ENCODE measurements at regions not wholly inside any gene's neighbourhood (a gene's known extent, or its start where the extent isn't known, plus 50 kb on each side); places are given as distances from the start of the nearest gene placed in this dataset.

GRCh38 chr11:119876841-119877240 lies 147.8 kb upstream of the NECTIN1 start:
- no peak for TF ChIP-seq CTCF (IDR thresholded peaks at IDR 0.05; ENCODE audit: insufficient read depth, low read depth, low read length)
- no peak for TF ChIP-seq EZH2 (IDR thresholded peaks at IDR 0.05; ENCODE audit: insufficient read depth, low read length)
- Mint-ChIP-seq H3K36me3 (ENCODE audit: low read depth, unreplicated experiment) (no peaks in the 10 kb centered on the region), H3K27me3 (ENCODE audit: low read depth, unreplicated experiment) (peaks cover 40% of the 10 kb centered on the region), H3K4me1 (ENCODE audit: low read depth, unreplicated experiment) (no peaks in the 10 kb centered on the region), H3K9me3 (ENCODE audit: unreplicated experiment) (peaks cover 4% of the 10 kb centered on the region), H3K27ac (ENCODE audit: unreplicated experiment) (no peak overlapping the region), H3K4me3 (ENCODE audit: unreplicated experiment) (no peak overlapping the region)
- no peaks in the 10 kb centered on the region for H3K4me1 ChIP-seq (ENCODE audit: insufficient read depth, low read length)
- no peaks in the 10 kb centered on the region for H3K9me3 ChIP-seq (ENCODE audit: insufficient read depth, low read depth, low read length)
- H3K9ac ChIP-seq (ENCODE audit: low read length) = no peak overlapping the region
- H4K20me1 ChIP-seq (ENCODE audit: insufficient read depth, low read length) = no peaks in the 10 kb centered on the region
- no peak overlapping the region for H2AFZ ChIP-seq (ENCODE audit: low read depth, low read length)
- no peaks in the 10 kb centered on the region for H3K79me2 ChIP-seq (ENCODE audit: insufficient read depth, low read length)
- H3K27me3 ChIP-seq (ENCODE audit: insufficient read depth, low read length) = peaks cover 15% of the 10 kb centered on the region
- H3K36me3 ChIP-seq (ENCODE audit: insufficient read depth, low read length) = no peaks in the 10 kb centered on the region
- DNase-seq (ENCODE audit: low read depth) = no peak
- no peak for FAIRE-seq
- no peak overlapping the region for H3K27ac ChIP-seq (ENCODE audit: low read depth, low read length)
- H3K4me3 ChIP-seq (ENCODE audit: insufficient read depth, low read depth, low read length) = no peak overlapping the region
- no peak overlapping the region for H3K4me2 ChIP-seq (ENCODE audit: low read length)

GRCh38 chr11:119875841-119876600 lies 147.0 kb upstream of the NECTIN1 start:
- Histone ChIP-seq H3K9me3 (ENCODE audit: insufficient read depth, low read depth, low read length) (no peaks in the 10 kb centered on the region), H4K20me1 (ENCODE audit: insufficient read depth, low read length) (no peaks in the 10 kb centered on the region), H3K27ac (ENCODE audit: low read depth, low read length) (no peak overlapping the region), H2AFZ (ENCODE audit: low read depth, low read length) (no peak overlapping the region), H3K36me3 (ENCODE audit: insufficient read depth, low read length) (no peaks in the 10 kb centered on the region), H3K79me2 (ENCODE audit: insufficient read depth, low read length) (no peaks in the 10 kb centered on the region), H3K4me1 (ENCODE audit: insufficient read depth, low read length) (no peaks in the 10 kb centered on the region), H3K9ac (ENCODE audit: low read length) (no peak overlapping the region), H3K27me3 (ENCODE audit: insufficient read depth, low read length) (peaks cover 17% of the 10 kb centered on the region), H3K4me3 (ENCODE audit: insufficient read depth, low read depth, low read length) (no peak overlapping the region), H3K4me2 (ENCODE audit: low read length) (no peak overlapping the region)
- no peak for TF ChIP-seq CTCF (IDR thresholded peaks at IDR 0.05; ENCODE audit: insufficient read depth, low read depth, low read length)
- no peak for TF ChIP-seq EZH2 (IDR thresholded peaks at IDR 0.05; ENCODE audit: insufficient read depth, low read length)
- Mint-ChIP-seq H3K4me3 (ENCODE audit: unreplicated experiment) (no peak overlapping the region), H3K4me1 (ENCODE audit: low read depth, unreplicated experiment) (no peaks in the 10 kb centered on the region), H3K9me3 (ENCODE audit: unreplicated experiment) (peaks cover 4% of the 10 kb centered on the region), H3K36me3 (ENCODE audit: low read depth, unreplicated experiment) (no peaks in the 10 kb centered on the region), H3K27me3 (ENCODE audit: low read depth, unreplicated experiment) (peaks cover 40% of the 10 kb centered on the region), H3K27ac (ENCODE audit: unreplicated experiment) (no peak overlapping the region)
- FAIRE-seq (no peak), DNase-seq (ENCODE audit: low read depth) (no peak)

- Histone ChIP-seq H3K36me3 (ENCODE audit: insufficient read depth, low read length) (no peaks in the 10 kb centered on the region), H3K4me3 (ENCODE audit: insufficient read depth, low read depth, low read length) (no peak overlapping the region), H4K20me1 (ENCODE audit: insufficient read depth, low read length) (no peaks in the 10 kb centered on the region), H3K4me1 (ENCODE audit: insufficient read depth, low read length) (no peaks in the 10 kb centered on the region), H3K9ac (ENCODE audit: low read length) (no peak overlapping the region), H3K79me2 (ENCODE audit: insufficient read depth, low read length) (no peaks in the 10 kb centered on the region), H2AFZ (ENCODE audit: low read depth, low read length) (no peak overlapping the region), H3K4me2 (ENCODE audit: low read length) (no peak overlapping the region), H3K9me3 (ENCODE audit: insufficient read depth, low read depth, low read length) (no peaks in the 10 kb centered on the region), H3K27ac (ENCODE audit: low read depth, low read length) (no peak overlapping the region), H3K27me3 (ENCODE audit: insufficient read depth, low read length) (peaks cover 18% of the 10 kb centered on the region)
- FAIRE-seq = no peak
- Mint-ChIP-seq H3K4me3 (ENCODE audit: unreplicated experiment) (no peak overlapping the region), H3K4me1 (ENCODE audit: low read depth, unreplicated experiment) (no peaks in the 10 kb centered on the region), H3K27me3 (ENCODE audit: low read depth, unreplicated experiment) (peaks cover 33% of the 10 kb centered on the region), H3K36me3 (ENCODE audit: low read depth, unreplicated experiment) (no peaks in the 10 kb centered on the region), H3K9me3 (ENCODE audit: unreplicated experiment) (peaks cover 4% of the 10 kb centered on the region), H3K27ac (ENCODE audit: unreplicated experiment) (no peak overlapping the region)
- no peak for DNase-seq (ENCODE audit: low read depth)
- TF ChIP-seq EZH2 (IDR thresholded peaks at IDR 0.05; ENCODE audit: insufficient read depth, low read length) (no peak), CTCF (IDR thresholded peaks at IDR 0.05; ENCODE audit: insufficient read depth, low read depth, low read length) (no peak)
Observed at GRCh38 chr11:119874660-119875238, 145.7 kb upstream of the NECTIN1 start.

Data from astrocyte (in vitro differentiated cells and primary cell).